Peyer's patch (tissue), 4 donors: ENCODE measurements at regions not wholly inside any gene's neighbourhood (a gene's known extent, or its start where the extent isn't known, plus 50 kb on each side); places are given as distances from the start of the nearest gene placed in this dataset.
"Not testable (repeated sequence)": the region's sequence is repeated elsewhere in the genome, so short reads cannot be mapped to it uniquely, and the experiment has no call there.

ENCODE experiments used
- POLR2A ChIP-seq, 2 donors: fragments of 450-650 bp; IDR thresholded peaks; one replicate each; pipeline ENCODE4 v1.5.1; 2017; ENCODE audit warnings: antibody characterized with exemption in 2 of 2, mild to moderate bottlenecking in 2 of 2, moderate library complexity in 2 of 2
- TF ChIP-seq, protein P1 (sequence below), 6 experiments: fragments of 450-650 bp in 4 of 6; fragments of 200-600 bp in 2 of 6; sonication (generic) in 1 of 6; IDR thresholded peaks; one replicate each; pipeline ENCODE4 v1.5.1; 2017 to 2019; ENCODE audit warnings: antibody characterized with exemption in 6 of 6, mild to moderate bottlenecking in 3 of 6, moderate library complexity in 1 of 6

DNA sequence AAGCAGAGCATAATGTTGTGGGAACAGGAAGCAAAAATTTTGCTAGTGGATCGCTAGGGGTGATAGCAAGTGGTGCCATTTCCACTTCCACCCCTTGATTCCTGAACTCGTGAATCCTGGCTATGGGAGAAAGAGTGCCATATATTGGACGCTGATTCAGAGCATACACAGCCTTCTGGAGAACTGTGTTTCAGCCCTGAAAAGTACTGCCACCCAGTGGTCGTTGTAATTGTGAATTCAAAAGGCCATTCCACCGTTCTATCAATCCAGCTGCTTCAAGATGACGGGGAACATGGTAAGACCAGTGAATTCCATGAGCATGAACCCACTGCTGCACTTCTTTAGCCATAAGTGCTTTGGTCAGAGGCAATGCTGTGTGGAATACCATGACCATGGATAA, 1559.4 kb downstream of the PCDH19 start:
- TF ChIP-seq, protein P1, sequence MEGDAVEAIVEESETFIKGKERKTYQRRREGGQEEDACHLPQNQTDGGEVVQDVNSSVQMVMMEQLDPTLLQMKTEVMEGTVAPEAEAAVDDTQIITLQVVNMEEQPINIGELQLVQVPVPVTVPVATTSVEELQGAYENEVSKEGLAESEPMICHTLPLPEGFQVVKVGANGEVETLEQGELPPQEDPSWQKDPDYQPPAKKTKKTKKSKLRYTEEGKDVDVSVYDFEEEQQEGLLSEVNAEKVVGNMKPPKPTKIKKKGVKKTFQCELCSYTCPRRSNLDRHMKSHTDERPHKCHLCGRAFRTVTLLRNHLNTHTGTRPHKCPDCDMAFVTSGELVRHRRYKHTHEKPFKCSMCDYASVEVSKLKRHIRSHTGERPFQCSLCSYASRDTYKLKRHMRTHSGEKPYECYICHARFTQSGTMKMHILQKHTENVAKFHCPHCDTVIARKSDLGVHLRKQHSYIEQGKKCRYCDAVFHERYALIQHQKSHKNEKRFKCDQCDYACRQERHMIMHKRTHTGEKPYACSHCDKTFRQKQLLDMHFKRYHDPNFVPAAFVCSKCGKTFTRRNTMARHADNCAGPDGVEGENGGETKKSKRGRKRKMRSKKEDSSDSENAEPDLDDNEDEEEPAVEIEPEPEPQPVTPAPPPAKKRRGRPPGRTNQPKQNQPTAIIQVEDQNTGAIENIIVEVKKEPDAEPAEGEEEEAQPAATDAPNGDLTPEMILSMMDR (IDR thresholded peaks at IDR 0.05): not testable (repeated sequence)
- not testable (repeated sequence) for TF ChIP-seq POLR2A (IDR thresholded peaks at IDR 0.05)
